Nucleus accumbens (tissue), 56 donors: ENCODE measurements at regions not wholly inside any gene's neighbourhood (a gene's known extent, or its start where the extent isn't known, plus 50 kb on each side); places are given as distances from the start of the nearest gene placed in this dataset.

Source experiments
- DNase-seq, 56 donors: peaks; one replicate each; lab custom pipeline; 2025; lab: John Stamatoyannopoulos, UW

DNA sequence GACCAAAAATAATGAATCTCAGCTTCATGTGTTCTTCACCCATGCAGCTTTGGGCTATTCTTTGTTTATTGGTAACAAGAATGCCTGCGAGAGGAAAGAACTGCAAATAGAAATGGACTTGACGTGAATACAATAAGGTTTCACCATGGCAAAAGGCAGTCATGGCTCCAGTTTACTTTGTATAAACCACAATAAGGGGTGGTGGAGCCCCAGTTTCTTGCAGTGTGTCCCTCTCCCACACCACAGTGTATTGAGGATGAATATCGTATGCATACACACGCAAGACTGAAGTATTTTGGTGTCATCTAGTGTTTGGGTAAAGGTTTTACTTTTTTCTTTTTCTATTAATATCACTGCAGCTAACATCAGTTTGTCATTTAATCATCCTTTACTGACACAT, 159.7 kb upstream of the CNTN4 start:
- no peak for DNase-seq

DNA sequence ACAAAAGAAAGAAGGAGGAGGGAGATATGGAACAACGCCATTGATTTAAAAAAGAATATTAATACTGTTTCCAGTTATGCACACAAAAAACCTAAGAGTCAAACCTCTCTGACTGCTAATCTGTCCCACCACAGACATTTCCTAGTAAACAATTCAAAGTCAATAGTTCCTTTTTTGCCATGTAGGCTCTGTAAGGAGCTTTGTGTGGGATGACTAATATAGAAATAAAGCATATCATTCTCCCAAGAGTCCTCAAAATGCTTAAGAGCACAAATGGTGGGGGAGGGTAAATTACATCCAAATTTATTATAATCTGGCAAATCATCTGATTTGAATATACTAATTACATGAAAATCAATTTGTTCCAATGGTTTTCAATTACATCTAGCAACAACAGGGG, 155.9 kb upstream of the CNTN4 start:
- DNase-seq: no peak

DNA sequence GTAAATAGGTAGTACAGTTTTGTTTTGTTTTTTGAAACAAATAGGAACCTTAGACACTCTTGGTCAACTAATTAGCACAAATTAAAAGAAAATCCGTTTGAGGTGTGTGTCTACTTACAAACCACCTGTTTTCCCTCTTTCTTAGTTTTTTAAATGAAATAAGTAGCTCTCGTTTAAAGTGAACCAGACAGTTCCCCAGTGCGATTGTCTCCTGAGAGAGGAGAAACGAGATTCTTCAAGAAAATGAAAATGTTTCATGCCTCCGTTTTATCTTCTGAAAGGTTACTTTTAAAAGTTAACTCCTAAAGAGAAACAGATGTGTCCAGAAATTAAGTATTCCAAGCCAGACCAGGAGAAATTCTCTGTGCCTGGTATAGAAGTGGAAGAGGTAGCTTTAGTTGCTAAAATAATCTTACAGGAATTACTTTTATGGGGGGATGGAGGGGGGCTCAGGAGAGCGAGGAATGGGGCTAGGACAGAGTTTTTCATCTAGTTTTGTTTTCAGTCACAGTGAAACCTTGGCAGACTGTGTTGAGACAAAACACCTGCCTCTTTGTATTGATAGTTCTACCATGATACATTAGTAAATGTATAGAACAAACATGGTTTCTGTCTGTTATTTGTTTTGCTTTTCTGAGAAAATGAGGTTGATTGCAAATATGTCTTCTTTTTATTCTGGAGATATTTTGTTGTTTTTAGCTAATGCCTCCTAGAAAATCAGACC, 155.1 kb upstream of the CNTN4 start:
- DNase-seq: no peak

DNA sequence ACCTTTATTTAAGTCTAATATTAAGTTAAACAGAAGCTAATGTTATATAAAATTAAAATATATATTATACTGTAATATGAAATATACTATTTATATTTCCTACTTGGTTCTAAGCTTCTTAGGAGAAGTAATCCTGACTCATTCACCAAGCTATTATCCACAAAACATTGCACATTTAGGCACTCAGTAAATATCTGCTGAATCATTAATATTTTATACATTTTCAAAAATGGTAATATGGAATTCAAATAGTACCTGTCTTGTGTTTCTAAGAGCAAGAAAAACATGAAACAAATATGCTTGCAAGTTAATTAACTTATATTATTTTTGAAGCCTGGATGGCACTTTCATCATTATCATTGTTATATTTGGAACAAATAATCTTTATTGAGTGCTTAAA, 153.0 kb upstream of the CNTN4 start:
- DNase-seq: no peak

DNA sequence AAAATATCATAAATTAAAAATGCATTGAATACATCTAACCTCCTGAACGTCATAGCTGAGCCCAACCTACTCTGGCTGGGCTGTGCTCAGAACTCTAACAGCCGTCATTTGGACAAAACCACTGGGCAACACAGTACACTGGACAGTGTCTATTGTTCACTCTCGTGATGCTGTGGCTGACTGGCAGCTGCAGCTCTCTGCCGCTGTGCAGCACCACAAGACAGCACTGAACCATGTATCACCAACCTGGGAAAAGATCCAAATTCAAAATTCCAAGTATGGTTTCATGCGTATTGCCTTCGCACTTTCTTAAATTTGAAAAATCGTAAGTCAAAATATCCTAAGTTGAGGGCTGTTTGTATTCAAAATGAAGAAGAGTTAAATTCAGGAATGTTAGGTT, 145.1 kb upstream of the CNTN4 start:
- DNase-seq: peak in 30 of 56 donors; percentile 0 to 55 (median 11)

DNA sequence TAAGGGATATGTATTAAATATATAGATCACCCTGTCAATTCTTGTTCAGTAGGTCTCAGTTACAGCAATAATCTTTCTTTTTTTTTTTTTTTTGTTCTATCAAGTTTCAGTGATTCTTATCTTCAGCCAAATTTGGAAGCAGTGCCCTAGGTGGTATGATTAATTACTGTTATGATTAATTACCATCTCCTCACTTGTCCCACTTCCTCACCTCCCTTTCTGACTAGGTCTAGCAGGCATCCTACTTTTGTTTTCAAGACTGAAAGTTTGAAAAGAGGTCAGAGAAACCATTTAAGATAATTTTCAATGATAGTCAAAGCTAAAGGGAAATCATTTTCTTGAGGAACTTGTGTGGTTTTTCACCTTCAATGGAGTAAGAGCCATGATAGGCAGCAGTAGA, 144.0 kb upstream of the CNTN4 start:
- no peak for DNase-seq

DNA sequence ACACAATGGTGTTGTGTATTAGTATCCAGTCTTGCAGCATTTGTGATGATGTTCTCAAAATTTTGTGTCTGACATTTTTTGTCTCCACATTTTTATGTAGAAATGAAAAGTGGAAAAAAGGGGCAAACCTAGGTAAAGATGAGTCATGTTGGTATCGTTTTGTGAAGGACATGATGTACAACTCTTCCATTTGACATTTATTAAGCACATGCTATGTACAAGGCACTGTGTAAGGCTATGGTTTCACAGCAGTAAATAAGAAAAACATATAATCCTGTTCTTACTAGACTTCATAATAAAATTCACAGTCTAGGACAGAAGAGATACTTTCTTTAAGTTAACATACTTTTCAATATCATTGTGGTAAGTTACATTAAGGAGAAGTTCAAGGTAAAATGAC, 143.5 kb upstream of the CNTN4 start:
- no peak for DNase-seq

DNA sequence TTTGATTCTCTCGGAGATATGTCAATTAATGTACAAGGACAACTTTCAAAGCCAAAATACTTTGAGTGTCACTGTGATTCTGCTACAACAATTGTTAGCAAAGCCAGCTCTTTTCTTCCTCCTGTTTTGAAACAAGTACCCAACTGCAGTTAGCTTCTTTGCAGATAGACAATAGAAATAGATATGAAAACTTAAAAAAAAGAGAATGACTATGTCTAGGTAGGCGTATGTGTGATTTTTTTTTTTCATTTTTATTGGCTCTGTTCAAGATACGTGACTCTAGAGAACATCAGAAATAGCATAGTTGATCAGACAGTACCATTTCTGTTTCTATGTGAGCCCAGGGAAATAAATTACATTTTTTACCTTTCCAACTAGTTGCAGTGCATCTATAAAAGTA, 142.9 kb upstream of the CNTN4 start:
- no peak for DNase-seq

DNA sequence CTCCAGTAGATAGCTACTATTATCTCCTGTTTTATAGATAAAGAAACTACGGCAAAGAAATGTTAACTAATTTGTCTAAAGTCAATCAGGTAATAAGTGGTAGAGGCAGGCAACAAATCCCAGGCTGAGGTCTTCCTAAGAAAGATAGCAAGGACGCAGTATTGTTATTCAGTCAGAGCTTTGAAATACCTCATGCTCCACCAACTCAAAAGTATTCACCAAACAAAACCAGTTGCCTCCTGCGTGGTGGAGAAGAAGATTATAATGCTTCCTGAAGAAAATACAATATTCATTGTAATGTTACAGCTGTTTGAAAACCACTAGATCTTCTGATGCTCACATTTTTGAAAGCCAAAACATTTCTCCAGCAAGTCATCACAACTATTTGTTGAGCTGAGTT, 138.2 kb upstream of the CNTN4 start:
- no peak for DNase-seq

DNA sequence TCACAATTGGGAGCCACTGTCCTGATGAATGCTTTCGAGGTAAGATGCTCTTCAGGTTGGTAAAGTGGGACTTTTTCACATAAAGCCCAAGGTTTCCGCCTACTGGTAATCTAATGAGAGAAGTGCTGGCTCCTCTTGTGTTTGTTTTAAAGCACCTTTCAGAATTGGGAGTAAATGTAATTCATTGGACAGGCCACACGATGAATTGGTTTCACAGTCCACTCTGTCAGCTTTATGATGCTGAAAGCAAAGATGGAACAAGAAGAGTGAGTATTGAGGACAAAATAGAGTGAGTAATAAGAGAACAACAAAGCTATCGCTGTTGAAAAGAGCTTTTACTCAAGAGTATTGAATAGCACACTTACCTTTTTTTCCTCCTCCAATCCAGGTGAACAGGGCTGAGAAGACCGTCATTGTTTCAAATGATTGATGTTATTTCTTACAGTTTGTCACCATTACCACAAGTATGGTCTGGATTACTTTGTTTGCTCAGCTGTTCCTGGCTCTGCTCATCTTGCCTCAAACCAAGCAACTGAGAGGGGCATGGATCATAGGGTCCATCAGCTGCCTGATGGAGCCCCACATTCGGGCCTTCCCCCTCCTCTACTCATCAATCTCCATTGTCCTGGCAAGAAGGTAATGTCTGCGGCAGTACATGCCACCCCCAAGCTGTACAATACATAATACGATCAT, 136.1 kb upstream of the CNTN4 start:
- no peak for DNase-seq

DNA sequence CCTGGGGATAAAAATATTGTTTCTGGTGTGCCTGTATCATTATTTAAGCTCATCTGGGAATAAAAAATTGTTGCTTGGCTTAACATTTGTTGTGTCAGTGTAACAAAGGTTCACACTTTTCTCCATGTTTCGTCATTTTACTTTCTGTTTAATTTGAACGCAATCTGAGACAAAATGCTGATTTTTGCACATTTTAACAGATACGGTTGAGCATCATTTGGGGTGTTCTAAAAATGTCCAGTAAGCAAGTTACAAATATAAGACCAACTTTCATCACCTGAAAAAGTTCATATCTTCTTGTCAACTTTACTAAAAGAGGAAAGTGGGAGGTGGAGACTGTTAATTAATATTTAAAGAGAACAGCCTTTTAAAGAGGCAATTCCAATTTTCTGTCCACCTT, 134.8 kb upstream of the CNTN4 start:
- no peak for DNase-seq

DNA sequence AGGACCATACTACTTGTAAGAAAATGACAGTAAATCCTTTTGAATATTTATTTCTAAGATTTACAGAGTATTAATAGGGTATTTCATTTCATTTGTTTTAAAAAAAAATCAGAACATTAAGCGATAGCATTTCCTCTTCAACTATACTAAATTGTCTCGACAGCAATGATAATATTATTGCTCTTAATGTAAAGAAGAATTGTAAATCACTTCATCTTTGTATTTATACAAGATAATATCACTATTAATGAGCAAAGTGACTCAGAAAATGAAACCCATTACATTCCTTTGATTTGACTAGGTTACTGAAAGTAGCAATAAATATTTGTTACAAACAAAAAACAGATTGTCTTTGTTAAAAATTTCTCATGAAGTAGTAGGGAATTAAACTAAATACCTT, 131.1 kb upstream of the CNTN4 start:
- DNase-seq: no peak

DNA sequence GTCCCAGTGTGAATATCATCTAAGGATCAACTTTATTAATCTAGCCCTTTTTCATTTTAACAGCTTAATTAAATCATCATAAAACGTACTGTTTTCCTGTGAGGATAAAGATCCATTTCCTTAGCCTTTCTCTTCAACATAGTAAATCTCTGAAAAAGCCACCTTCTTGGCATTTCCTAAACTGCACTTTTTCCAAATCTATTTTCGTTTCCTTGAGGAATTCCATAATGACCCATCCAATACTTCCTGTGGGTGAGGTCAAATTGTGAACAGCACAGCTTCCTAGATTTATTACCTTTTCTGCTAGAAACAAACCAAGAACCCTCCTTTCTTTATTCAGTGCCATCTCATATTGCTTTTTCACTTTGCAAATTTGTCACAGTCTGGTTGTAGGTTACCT, 129.4 kb upstream of the CNTN4 start:
- no peak for DNase-seq

DNA sequence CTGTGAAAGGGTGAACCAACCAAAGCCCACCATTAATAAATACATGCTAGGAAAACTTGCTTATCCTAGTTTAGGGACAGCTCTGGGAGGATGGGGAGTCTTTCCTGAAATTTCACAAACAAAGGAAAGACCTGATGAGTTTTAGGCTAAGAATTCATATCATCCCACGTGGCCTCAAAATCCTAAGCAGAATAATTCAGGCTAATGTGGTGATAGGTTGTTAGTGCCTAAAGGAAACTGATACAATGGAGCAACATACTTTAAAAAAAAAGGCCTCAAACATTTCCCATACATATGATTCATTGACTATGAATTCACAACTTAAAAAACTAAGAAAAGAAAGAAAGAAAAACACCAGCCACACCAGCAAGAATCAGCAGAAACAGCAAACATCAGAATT, 126.9 kb upstream of the CNTN4 start:
- no peak for DNase-seq

DNA sequence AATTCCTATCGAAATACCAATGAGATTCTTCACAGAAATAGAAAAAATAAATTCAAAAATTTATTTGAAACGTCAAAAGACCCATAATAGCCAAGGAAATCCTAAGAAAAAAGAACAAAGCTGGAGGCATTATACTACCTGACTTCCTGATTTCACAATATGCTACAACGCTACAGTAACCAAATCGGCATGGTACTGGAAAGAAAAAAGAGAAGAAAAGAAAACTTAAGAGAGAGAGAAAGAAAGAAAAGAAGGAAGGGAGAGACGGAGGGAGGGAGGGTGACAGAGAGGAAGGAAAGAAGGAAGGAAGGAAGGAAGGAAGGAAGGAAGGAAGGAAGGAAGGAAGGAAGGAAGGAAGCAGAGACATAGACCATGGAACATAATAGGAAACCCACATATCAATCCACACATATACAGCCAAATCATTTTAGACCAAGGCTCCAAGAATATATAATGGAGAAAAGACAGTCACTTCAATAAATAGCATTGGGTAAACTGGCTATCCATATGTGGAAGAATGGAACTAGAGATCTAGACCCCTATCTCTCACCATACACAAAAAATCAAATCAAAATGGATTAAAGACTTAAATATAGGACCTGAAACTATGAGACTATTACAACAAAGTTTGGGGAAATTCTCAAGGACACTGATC, 118.6 kb upstream of the CNTN4 start:
- no peak for DNase-seq

DNA sequence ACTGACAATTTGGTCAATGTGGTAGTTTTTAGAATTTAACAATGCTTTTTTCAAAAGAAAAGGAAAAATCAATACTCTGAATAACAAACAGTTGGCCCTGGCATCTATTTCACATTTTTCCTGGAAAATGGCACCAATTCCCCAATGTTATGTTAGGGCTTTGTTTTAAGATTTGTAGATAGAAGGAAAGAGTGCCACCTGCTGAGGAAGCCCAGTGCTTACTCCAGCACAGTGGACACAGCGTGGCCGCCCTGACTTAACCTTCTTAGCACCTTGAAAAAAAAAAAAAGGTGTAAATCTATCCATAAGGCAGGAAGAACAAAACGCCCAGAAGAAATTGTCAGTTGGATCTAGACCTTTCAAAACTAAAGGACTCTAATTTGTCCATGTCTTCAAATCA, 110.7 kb upstream of the CNTN4 start:
- peak in 3 of 56 donors; percentile 0 to 3 (median 2) for DNase-seq

DNA sequence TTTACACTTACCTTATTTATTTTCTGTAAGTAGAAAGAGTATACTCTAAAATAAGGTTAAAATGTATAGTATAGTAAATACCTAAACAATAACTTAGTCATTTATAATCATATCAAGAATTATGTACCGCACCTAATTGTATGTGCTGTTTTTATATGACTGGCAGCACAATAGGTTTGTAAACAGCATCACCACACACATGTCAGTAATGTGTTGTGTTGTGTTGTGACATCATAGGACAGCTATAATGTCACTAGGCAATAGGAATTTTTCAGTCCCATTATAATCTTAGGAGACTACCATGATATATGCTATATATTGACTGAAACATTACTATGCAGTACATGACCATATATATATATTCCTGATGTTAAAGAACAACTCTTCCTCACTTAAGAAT, 99.9 kb upstream of the CNTN4 start:
- no peak for DNase-seq

DNA sequence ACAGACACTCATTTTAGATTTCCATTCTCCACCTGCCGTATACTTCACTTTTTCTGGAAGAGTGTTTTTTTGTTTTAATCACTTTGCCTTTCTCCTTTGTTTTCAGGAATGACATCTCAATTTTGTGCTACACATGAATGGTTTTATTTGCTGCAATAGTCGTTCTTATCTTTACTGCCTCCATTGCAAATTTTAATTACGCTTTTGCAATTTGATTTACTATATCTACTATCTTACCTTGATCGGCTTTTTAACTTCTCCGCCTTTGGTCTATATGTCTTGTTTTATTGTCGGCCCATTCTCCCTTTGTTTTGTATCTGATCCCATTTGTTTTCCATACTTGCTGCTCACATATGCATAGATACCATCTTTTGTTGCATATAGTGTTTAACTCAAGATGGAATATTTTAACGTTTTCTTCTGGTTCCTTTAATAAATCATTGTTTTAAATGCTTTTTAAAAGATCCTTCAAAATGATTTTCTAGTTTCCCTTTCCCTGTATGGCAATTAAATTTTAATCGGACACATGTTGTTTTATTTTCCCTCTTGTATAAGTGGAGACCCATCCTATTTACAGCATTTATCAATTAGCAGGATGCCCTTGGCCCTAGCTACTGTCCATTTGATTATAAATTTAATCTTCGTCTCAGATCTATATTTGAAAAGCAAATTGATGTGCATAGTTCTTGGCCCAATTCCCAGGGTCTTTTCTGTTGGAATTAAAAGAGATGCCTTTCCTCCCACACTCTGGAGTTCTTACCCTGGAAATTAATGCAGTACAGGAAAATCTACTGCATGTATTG, 97.2 kb upstream of the CNTN4 start:
- no peak for DNase-seq

DNA sequence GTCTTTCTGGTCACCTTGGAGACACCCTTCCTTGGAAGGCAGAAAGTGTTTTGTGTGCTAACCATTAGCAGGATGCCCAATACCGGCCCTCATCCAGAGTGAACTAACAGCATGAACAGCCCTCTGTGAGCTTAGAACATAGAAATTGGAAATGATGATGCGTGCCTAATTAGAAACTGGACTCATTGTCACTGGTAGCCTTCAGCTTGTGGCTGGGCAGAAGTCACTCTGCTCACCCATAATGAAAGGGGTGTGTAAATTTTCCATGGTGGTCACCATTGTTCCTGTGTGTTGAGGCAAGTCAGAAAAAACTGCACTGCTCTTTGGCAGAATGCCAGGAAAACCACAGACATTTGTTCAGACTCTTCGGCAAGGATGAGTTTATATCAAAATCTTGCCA, 74.7 kb upstream of the CNTN4 start:
- DNase-seq: no peak

DNA sequence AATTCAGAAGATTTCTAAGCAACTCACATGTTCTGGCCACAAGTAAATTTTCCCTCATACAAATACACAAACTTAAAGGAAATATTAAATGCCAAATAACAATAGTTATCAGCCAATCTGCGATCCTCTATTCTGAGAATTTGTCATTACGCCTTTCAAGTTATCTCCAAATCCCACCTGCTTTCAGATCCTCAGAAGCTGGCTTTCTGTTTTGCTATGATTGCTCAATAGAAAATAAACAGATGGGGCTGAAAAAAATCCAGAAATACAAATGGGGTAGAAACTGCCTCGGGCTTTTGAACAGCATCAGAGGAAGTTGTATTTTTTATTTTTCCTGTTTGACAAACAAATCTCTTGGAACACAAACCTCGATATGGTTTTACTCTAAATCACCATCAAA, 74.0 kb upstream of the CNTN4 start:
- DNase-seq: no peak

DNA sequence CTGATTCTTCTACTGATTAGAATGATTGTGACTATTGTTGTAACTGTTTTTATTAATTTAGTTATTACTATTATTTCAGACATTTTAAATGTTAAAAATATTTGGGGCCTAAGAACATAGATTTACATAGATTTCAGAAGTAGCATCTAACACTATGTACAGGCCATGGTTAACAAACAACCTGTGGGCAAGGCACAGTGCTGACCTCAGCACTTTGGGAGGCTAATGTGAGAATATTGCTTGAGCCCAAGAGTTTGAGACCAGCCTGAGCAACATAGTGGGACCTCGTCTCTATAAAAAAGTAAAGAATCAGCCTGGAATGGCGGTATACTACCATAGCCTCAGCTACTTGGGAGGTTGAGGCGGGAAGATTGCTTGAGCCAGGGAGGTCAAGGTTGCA, 69.1 kb upstream of the CNTN4 start:
- DNase-seq: no peak
